Trophoblast cell (in vitro differentiated cells and primary cell): ENCODE measurements at regions not wholly inside any gene's neighbourhood (a gene's known extent, or its start where the extent isn't known, plus 50 kb on each side); places are given as distances from the start of the nearest gene placed in this dataset.

Experiments used
- DNase-seq, 2 donors: peaks; one replicate each; pipeline ENCODE4 v3.0.0-alpha.2; 2016
- H2AFZ ChIP-seq: 2 replicates; pipeline ENCODE4 v1.6.1; 2013; ENCODE audit warnings: low read length, moderate library complexity, mild to moderate bottlenecking; ENCODE audit not compliant: insufficient read depth, poor library complexity
- H2AK5ac ChIP-seq: 2 replicates; pipeline ENCODE4 v1.6.1; 2013; ENCODE audit warnings: mild to moderate bottlenecking, low read length
- H2BK120ac ChIP-seq: 2 replicates; pipeline ENCODE4 v1.6.1; 2013; ENCODE audit warnings: low read length, mild to moderate bottlenecking, moderate library complexity; ENCODE audit not compliant: insufficient read depth, poor library complexity
- H2BK12ac ChIP-seq: 2 replicates; pipeline ENCODE4 v1.6.1; 2013; ENCODE audit warnings: mild to moderate bottlenecking, low read length, moderate library complexity
- H2BK5ac ChIP-seq: 2 replicates; pipeline ENCODE4 v1.6.1; 2013; ENCODE audit warnings: low read length, low read depth, moderate library complexity, mild to moderate bottlenecking; ENCODE audit not compliant: poor library complexity
- H3K14ac ChIP-seq: 2 replicates; pipeline ENCODE4 v1.6.1; 2013; ENCODE audit warnings: mild to moderate bottlenecking, low read length
- H3K18ac ChIP-seq: 2 replicates; pipeline ENCODE4 v1.6.1; 2013; ENCODE audit warnings: mild to moderate bottlenecking, low read length
- H3K23ac ChIP-seq: 2 replicates; pipeline ENCODE4 v1.6.1; 2013; ENCODE audit warnings: low read length
- H3K27ac ChIP-seq: 2 replicates; pipeline ENCODE4 v1.5.1; 2013; ENCODE audit warnings: low read depth, mild to moderate bottlenecking, inconsistent platforms, low read length, moderate library complexity
- H3K27me3 ChIP-seq: 2 replicates; pipeline ENCODE4 v1.6.1; 2013; ENCODE audit warnings: inconsistent platforms, mild to moderate bottlenecking, low read length, moderate library complexity; ENCODE audit not compliant: insufficient read depth
- H3K36me3 ChIP-seq, 2 experiments: 1 replicate in 1 of 2; 2 replicates in 1 of 2; pipeline ENCODE4 v1.6.1; 2013; ENCODE audit warnings: low read length in 2 of 2, mild to moderate bottlenecking in 2 of 2, moderate library complexity in 1 of 2; ENCODE audit not compliant: insufficient read depth in 2 of 2, control insufficient read depth in 1 of 2
- H3K4ac ChIP-seq: 2 replicates; pipeline ENCODE4 v1.6.1; 2013; ENCODE audit warnings: low read depth, mild to moderate bottlenecking, low read length, moderate library complexity
- H3K4me1 ChIP-seq, 2 experiments: 1 replicate in 1 of 2; 2 replicates in 1 of 2; pipeline ENCODE4 v1.6.1; 2013; ENCODE audit warnings: low read length in 2 of 2, mild to moderate bottlenecking in 2 of 2, moderate library complexity in 1 of 2; ENCODE audit not compliant: insufficient read depth in 2 of 2, control insufficient read depth in 1 of 2
- H3K4me2 ChIP-seq: 2 replicates; pipeline ENCODE4 v1.6.1; 2013; ENCODE audit warnings: inconsistent platforms, mild to moderate bottlenecking, low read length, moderate library complexity
- H3K4me3 ChIP-seq: 2 replicates; pipeline ENCODE4 v1.5.1; 2013; ENCODE audit warnings: mild to moderate bottlenecking, low read depth, low read length, inconsistent platforms
- H3K79me1 ChIP-seq: one replicate; pipeline ENCODE4 v1.6.1; 2013; ENCODE audit warnings: low read length
- H3K79me2 ChIP-seq: 2 replicates; pipeline ENCODE4 v1.6.1; 2013; ENCODE audit warnings: low read length, mild to moderate bottlenecking; ENCODE audit not compliant: control insufficient read depth, insufficient read depth, poor library complexity
- H3K9ac ChIP-seq: 2 replicates; pipeline ENCODE4 v1.6.1; 2013; ENCODE audit warnings: mild to moderate bottlenecking, low read length
- H3K9me3 ChIP-seq: 2 replicates; pipeline ENCODE4 v1.6.1; 2013; ENCODE audit warnings: low read depth, mild to moderate bottlenecking, control low read depth, inconsistent platforms, low read length; ENCODE audit not compliant: insufficient read depth
- H4K12ac ChIP-seq: 2 replicates; pipeline ENCODE4 v1.6.1; 2013; ENCODE audit warnings: low read depth, mild to moderate bottlenecking, low read length, moderate library complexity
- H4K8ac ChIP-seq: 2 replicates; pipeline ENCODE4 v1.6.1; 2013; ENCODE audit warnings: low read depth, mild to moderate bottlenecking, low read length, moderate library complexity
- H4K91ac ChIP-seq: one replicate; pipeline ENCODE4 v1.6.1; 2013; ENCODE audit warnings: low read depth, mild to moderate bottlenecking, low read length, moderate library complexity
- WGBS: extraction: QIAGEN DNeasy Blood & Tissue Kit; methylation state at CpG from one replicate; pipeline ENCODE4 v1.1.7; 2013; ENCODE audit warnings: missing lambda C conversion rate; ENCODE audit not compliant: insufficient read length, insufficient coverage; ENCODE audit errors: extremely low coverage; 5-methylcytosine and 5-hydroxymethylcytosine counted together

DNA sequence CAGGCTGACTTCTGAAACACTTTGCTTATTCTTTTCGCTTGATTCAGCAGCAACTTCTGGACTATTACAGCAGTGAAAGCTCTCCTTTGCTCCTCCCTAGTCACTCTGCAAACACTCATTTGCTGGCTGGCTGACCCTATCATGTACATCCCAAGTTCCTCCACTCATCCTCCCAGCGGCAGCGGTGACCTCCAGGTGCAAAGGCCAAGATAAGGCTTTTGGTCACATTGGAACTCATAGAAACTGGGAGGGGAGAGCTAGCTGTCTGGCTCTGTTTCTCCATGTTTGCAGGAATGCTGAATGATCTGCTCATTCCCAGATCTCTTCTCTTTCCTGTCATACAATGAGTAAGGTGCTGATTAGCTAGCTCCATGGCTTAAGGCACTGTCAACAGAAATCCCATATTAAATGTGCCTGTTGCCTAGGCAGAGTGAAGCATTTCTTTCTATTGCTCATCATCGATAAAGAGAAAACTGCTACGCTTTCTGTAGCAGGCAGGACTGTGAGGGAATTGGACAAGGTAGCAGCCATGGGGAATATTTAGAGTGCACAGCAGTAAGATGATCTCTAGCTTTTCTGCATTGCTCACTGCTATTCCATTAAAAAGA, 250.5 kb upstream of the PDE4D start:
- H3K4me1 ChIP-seq, result peaks cover 0 to 2% of the 10 kb centered on the region in 2 experiments
- H3K27me3 ChIP-seq, result no peaks in the 10 kb centered on the region
- H3K27ac ChIP-seq, result no peak overlapping the region
- H3K9ac ChIP-seq, result no peak overlapping the region
- H4K12ac ChIP-seq, result no peak overlapping the region
- H3K36me3 ChIP-seq, result no peaks in the 10 kb centered on the region
- WGBS, result no CpG with 5 or more reads among the region's 5 CpGs
- no peak overlapping the region for H3K14ac ChIP-seq
- no peak overlapping the region for H3K18ac ChIP-seq
- H4K91ac ChIP-seq, result no peak overlapping the region
- no peak overlapping the region for H3K4me3 ChIP-seq
- H3K4me2 ChIP-seq, result no peak overlapping the region
- no peak overlapping the region for H4K8ac ChIP-seq
- no peak overlapping the region for H2AFZ ChIP-seq
- H3K9me3 ChIP-seq, result no peaks in the 10 kb centered on the region
- no peak for DNase-seq
- no peak overlapping the region for H2AK5ac ChIP-seq
- no peak overlapping the region for H2BK12ac ChIP-seq
- no peak overlapping the region for H2BK5ac ChIP-seq
- H3K79me2 ChIP-seq, result no peaks in the 10 kb centered on the region
- no peaks in the 10 kb centered on the region for H3K79me1 ChIP-seq
- H3K23ac ChIP-seq, result no peak overlapping the region
- H3K4ac ChIP-seq, result no peak overlapping the region
- H2BK120ac ChIP-seq, result no peak overlapping the region

DNA sequence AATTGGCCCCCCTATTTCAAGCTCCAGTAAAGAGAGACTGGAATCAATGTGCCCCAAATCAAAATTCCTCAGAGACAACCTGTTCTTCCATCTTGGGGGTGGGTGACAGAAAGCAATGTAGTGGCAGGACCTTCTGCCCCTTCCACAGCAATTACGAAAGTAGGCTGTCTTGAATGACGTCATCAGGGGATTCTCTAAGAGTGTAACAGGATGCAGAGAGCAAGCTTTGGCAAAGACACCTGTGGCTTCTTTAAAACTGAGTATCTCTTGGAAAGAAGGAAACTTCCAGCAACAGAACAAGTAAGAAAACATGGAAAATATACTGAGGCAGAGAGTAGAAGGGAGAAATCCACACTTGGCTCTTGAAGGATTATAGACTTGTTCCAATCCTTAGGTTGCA, 247.6 kb upstream of the PDE4D start:
- Histone ChIP-seq H4K91ac (no peak overlapping the region), H2AK5ac (no peak overlapping the region), H3K36me3 (no peaks in the 10 kb centered on the region), H3K23ac (no peak overlapping the region), H3K18ac (no peak overlapping the region), H2AFZ (no peak overlapping the region), H2BK12ac (no peak overlapping the region), H3K14ac (no peak overlapping the region), H3K27me3 (no peaks in the 10 kb centered on the region), H2BK120ac (no peak overlapping the region), H3K4me3 (no peak overlapping the region), H4K12ac (no peak overlapping the region), H2BK5ac (no peak overlapping the region), H3K79me2 (no peaks in the 10 kb centered on the region), H4K8ac (no peak overlapping the region), H3K79me1 (no peaks in the 10 kb centered on the region), H3K27ac (no peak overlapping the region), H3K9ac (no peak overlapping the region), H3K4ac (no peak overlapping the region), H3K4me2 (no peak overlapping the region), H3K9me3 (no peaks in the 10 kb centered on the region), H3K4me1 (peaks cover 0 to 2% of the 10 kb centered on the region in 2 experiments)
- DNase-seq, result no peak
- no CpG with 5 or more reads among the region's 2 CpGs for WGBS

DNA sequence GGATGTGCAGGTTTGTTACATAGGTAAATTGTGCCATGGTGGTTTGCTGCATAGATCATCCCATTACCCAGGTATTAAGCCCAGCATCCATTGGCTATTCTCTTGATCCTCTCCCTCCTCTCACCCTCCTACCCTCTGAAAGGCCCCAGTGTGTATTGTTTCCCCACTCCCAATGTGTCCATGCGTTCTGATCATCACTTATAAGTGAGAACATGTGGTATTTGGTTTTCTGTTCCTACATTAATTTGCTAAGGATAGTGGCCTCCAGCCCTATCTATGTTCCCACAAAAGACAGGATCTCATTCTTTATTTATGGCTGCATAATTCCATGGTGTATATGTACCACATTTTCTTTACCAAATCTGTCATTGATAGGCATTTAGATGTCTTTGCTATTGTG, 243.3 kb upstream of the PDE4D start:
- H3K4ac ChIP-seq, result no peak overlapping the region
- H2BK5ac ChIP-seq, result no peak overlapping the region
- no peaks in the 10 kb centered on the region for H3K79me2 ChIP-seq
- no peak overlapping the region for H2AK5ac ChIP-seq
- H2AFZ ChIP-seq, result no peak overlapping the region
- H4K91ac ChIP-seq, result no peak overlapping the region
- no peaks in the 10 kb centered on the region for H3K27me3 ChIP-seq
- H3K23ac ChIP-seq, result no peak overlapping the region
- no peaks in the 10 kb centered on the region for H3K36me3 ChIP-seq
- no peak overlapping the region for H4K12ac ChIP-seq
- H2BK12ac ChIP-seq, result no peak overlapping the region
- H3K4me3 ChIP-seq, result no peak overlapping the region
- no peak for DNase-seq
- H3K9ac ChIP-seq, result no peak overlapping the region
- H4K8ac ChIP-seq, result no peak overlapping the region
- no peaks in the 10 kb centered on the region for H3K4me1 ChIP-seq
- H3K14ac ChIP-seq, result no peak overlapping the region
- no peak overlapping the region for H2BK120ac ChIP-seq
- WGBS, result no CpG with 5 or more reads among the region's 1 CpG
- no peaks in the 10 kb centered on the region for H3K79me1 ChIP-seq
- H3K4me2 ChIP-seq, result no peak overlapping the region
- no peak overlapping the region for H3K27ac ChIP-seq
- H3K18ac ChIP-seq, result no peak overlapping the region
- no peaks in the 10 kb centered on the region for H3K9me3 ChIP-seq

DNA sequence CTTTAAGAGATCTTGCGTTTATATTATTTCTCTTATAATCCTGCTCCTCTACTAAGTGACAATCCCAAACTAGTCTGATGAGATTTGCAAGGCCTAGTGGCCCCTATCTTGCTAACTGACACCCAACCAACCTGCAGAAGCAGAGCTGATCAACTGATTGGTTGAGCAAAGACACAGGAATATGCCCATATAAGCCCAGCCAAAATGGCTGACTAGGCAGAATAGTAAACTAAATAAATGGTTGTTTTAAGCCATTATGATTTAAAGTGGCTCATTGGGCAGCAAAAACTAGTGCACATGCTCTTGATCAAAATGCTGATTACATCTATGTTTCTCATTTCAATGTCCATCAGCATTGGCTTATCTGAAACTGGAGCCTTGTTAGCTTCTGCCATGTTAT, 238.0 kb upstream of the PDE4D start:
- Histone ChIP-seq H3K79me2 (no peaks in the 10 kb centered on the region), H3K27me3 (no peaks in the 10 kb centered on the region), H3K4ac (no peak overlapping the region), H2AFZ (no peak overlapping the region), H3K4me1 (no peaks in the 10 kb centered on the region), H3K14ac (no peak overlapping the region), H3K9me3 (no peaks in the 10 kb centered on the region), H3K27ac (no peak overlapping the region), H2BK5ac (no peak overlapping the region), H3K23ac (no peak overlapping the region), H2AK5ac (no peak overlapping the region), H3K4me2 (no peak overlapping the region), H3K4me3 (no peak overlapping the region), H3K79me1 (no peaks in the 10 kb centered on the region), H3K18ac (no peak overlapping the region), H4K8ac (no peak overlapping the region), H4K12ac (no peak overlapping the region), H2BK12ac (no peak overlapping the region), H3K9ac (no peak overlapping the region), H3K36me3 (no peaks in the 10 kb centered on the region), H2BK120ac (no peak overlapping the region), H4K91ac (no peak overlapping the region)
- no CpG with 5 or more reads among the region's 1 CpG for WGBS
- no peak for DNase-seq
